K562 (cell line): ENCODE measurements at regions not wholly inside any gene's neighbourhood (a gene's known extent, or its start where the extent isn't known, plus 50 kb on each side); places are given as distances from the start of the nearest gene placed in this dataset.

ENCODE experiments used
- ATAC-seq: fragments of 200-7000 bp; cut with Tn5 transposase; 3 replicates; pipeline ENCODE4 v1.9.1; 2020; ENCODE audit warnings: moderate library complexity
- BruUV-seq: library from RNA; stranded (reverse); fragments of 400-500 nt; replicated peaks from 2 replicates; lab custom pipeline; 2021; lab: Mats Ljungman, UMichigan
- CTCF ChIA-PET: fragments of 300-600 bp; formaldehyde crosslinking; extraction: SDS; loops from one replicate; lab custom pipeline; 2021; ENCODE audit warnings: low intra/inter-chr PET ratio; lab: Yijun Ruan, JAX
- POLR2A ChIA-PET: fragments of 300-600, 350-650 bp; sonication (Branson Sonifier 250); formaldehyde crosslinking; extraction: SDS; loops from one replicate; lab custom pipeline; 2021; ENCODE audit warnings: antibody characterized with exemption, inconsistent platforms; lab: Yijun Ruan, JAX
- DNase-seq, 4 experiments: peaks; one replicate each; pipeline versions ENCODE4 v3.0.0 to v3.0.0-alpha.2; 2011 to 2018; ENCODE audit warnings: low spot score in 3 of 4, mixed read lengths in 3 of 4; ENCODE audit errors: extremely low read depth in 1 of 4
- FAIRE-seq: peaks from 2 replicates; lab custom pipeline; 2011; peaks lifted over from hg19 to GRCh38; lab: Jason Lieb, UNC
- H2AFZ ChIP-seq: 2 replicates; pipeline ENCODE4 v1.6.0; 2011; ENCODE audit warnings: low read depth, low read length, control low read depth, inconsistent platforms
- H3K27ac ChIP-seq: fragments of 200-600 bp; 3 replicates; pipeline ENCODE4 v1.8.0; 2011; ENCODE audit warnings: low read depth, mild to moderate bottlenecking, control low read depth, inconsistent platforms, low read length, moderate library complexity, mixed read lengths; ENCODE audit errors: extremely low read depth
- H3K27me3 ChIP-seq, 2 experiments: fragments of 300-600 bp in 1 of 2; 2 replicates in 1 of 2; 3 replicates in 1 of 2; pipeline versions ENCODE4 v1.6.0 to v1.8.0; 2011; ENCODE audit warnings: inconsistent platforms in 2 of 2, low read length in 2 of 2, mild to moderate bottlenecking in 1 of 2, mixed read lengths in 1 of 2, moderate library complexity in 1 of 2; ENCODE audit not compliant: control insufficient read depth in 2 of 2, insufficient read depth in 2 of 2
- H3K36me3 ChIP-seq: fragments of 300-600 bp; 3 replicates; pipeline ENCODE4 v1.8.0; 2011; ENCODE audit warnings: mild to moderate bottlenecking, low read length, inconsistent platforms; ENCODE audit not compliant: control insufficient read depth, insufficient read depth
- H3K4me1 ChIP-seq, 2 experiments: fragments of 200-600 bp in 1 of 2; replicated peaks in 1 of 2; 2 replicates in 1 of 2; 3 replicates in 1 of 2; pipeline versions ENCODE4 v1.5.1 to v1.8.0; 2011; ENCODE audit warnings: inconsistent platforms in 2 of 2, low read length in 2 of 2, mild to moderate bottlenecking in 1 of 2, mixed read lengths in 1 of 2, moderate library complexity in 1 of 2; ENCODE audit not compliant: control insufficient read depth in 2 of 2, insufficient read depth in 2 of 2
- H3K4me2 ChIP-seq: 2 replicates; pipeline ENCODE4 v1.6.1; 2011; ENCODE audit warnings: low read length, control low read depth, inconsistent platforms, mixed read lengths; ENCODE audit not compliant: insufficient read depth
- H3K4me3 ChIP-seq: fragments of 200-600 bp; sonication (generic), shearing (Covaris generic); 2 replicates; pipeline ENCODE4 v1.5.1; 2016; ENCODE audit warnings: control low read depth, inconsistent platforms
- H3K79me2 ChIP-seq: fragments of 200-600 bp; 3 replicates; pipeline ENCODE4 v1.8.0; 2011; ENCODE audit warnings: low read length, inconsistent platforms; ENCODE audit not compliant: control insufficient read depth, insufficient read depth
- H3K9ac ChIP-seq, 2 experiments: 2 replicates each; pipeline versions ENCODE4 v1.6.0 to v1.6.1; 2011; ENCODE audit warnings: low read depth in 2 of 2, low read length in 2 of 2, control low read depth in 1 of 2, inconsistent platforms in 1 of 2, mild to moderate bottlenecking in 1 of 2, mixed read lengths in 1 of 2; ENCODE audit not compliant: insufficient read depth in 1 of 2
- H3K9me1 ChIP-seq: one replicate; pipeline ENCODE4 v1.6.0; 2011; ENCODE audit warnings: inconsistent platforms, mild to moderate bottlenecking, low read length, moderate library complexity; ENCODE audit not compliant: control insufficient read depth, insufficient read depth
- H3K9me3 ChIP-seq: replicated peaks from 2 replicates; pipeline ENCODE4 v1.5.1; 2011; ENCODE audit warnings: low read depth, low read length, inconsistent platforms; ENCODE audit not compliant: control insufficient read depth, insufficient read depth
- H4K20me1 ChIP-seq: replicated peaks from 2 replicates; pipeline ENCODE4 v1.6.1; 2011; ENCODE audit warnings: low read length, inconsistent platforms, mixed read lengths; ENCODE audit not compliant: control insufficient read depth, insufficient read depth
- ELF2 ChIP-seq: fragments of 250-450 bp; sonication (Bioruptor Pico); IDR thresholded peaks from 2 replicates; pipeline ENCODE4 v1.5.0; 2021; ENCODE audit warnings: mild to moderate bottlenecking
- FOXJ2 ChIP-seq: fragments of 200-800 bp; sonication (Bioruptor generic); IDR thresholded peaks from 2 replicates; pipeline ENCODE4 v1.6.1; 2016; ENCODE audit warnings: missing genetic modification characterization, missing compliant biosample characterization
- FOXJ3 ChIP-seq: sonication (generic); formaldehyde crosslinking; IDR thresholded peaks from 2 replicates; pipeline ENCODE4 v1.4.0; 2020; ENCODE audit warnings: mild to moderate bottlenecking, missing genetic modification reagents
- SIRT6 ChIP-seq: IDR thresholded peaks from one replicate; pipeline ENCODE4 v1.6.1; 2012; ENCODE audit warnings: low read depth, mild to moderate bottlenecking, control low read depth, inconsistent platforms, low read length, moderate library complexity
- ZBTB17 ChIP-seq: fragments of 450-650 bp; formaldehyde crosslinking; IDR thresholded peaks from 2 replicates; pipeline ENCODE4 v1.4.0; 2020; ENCODE audit warnings: mild to moderate bottlenecking
- ZNF408 ChIP-seq: fragments of 250-450 bp; sonication (Bioruptor Pico); IDR thresholded peaks from 2 replicates; pipeline ENCODE4 v1.4.0; 2020; ENCODE audit warnings: low read depth, mild to moderate bottlenecking, moderate library complexity
- WGBS: fragments of 100-300 bp; shearing (Covaris generic); methylation state at CpG from one replicate; pipeline ENCODE4 v1.1.6; 2016; ENCODE audit warnings: low coverage, mixed read lengths; ENCODE audit not compliant: insufficient coverage; ENCODE audit errors: missing lambda C conversion rate; 5-methylcytosine and 5-hydroxymethylcytosine counted together
- in situ Hi-C: fragments of 300-500 bp; cut with MboI; formaldehyde crosslinking; loops from 4 replicates; pipeline ENCODE4 v1.15.0; 2018; ENCODE audit warnings: inconsistent platforms, mixed read lengths
- intact Hi-C: fragments of 100-400 bp; cut with micrococcal nuclease; formaldehyde crosslinking; loops from 2 replicates; pipeline ENCODE4 v1.14.2; 2022
- TF ChIP-seq, protein P1 (sequence below): fragments of 250-450 bp; sonication (Bioruptor Pico); IDR thresholded peaks from 2 replicates; pipeline ENCODE4 v1.4.0; 2020; ENCODE audit warnings: mild to moderate bottlenecking, moderate library complexity, borderline replicate concordance

GRCh38 chr3:35946854-35947515, 307.7 kb downstream of the ARPP21 start:
- Histone ChIP-seq H3K36me3 (no peaks in the 10 kb centered on the region), H3K4me3 (no peak overlapping the region), H3K27me3 (no peaks in the 10 kb centered on the region), H3K79me2 (no peaks in the 10 kb centered on the region), H3K9ac (no peak overlapping the region), H3K27ac (no peak overlapping the region), H3K4me2 (no peak overlapping the region), H4K20me1 (no peaks in the 10 kb centered on the region), H3K9me1 (no peaks in the 10 kb centered on the region), H3K4me1 (no peaks in the 10 kb centered on the region), H3K9me3 (no peaks in the 10 kb centered on the region), H2AFZ (no peak overlapping the region)
- WGBS, result 0% methylated on average over 2 of the region's 2 CpGs
- ChIA-PET POLR2A (no interaction called here), CTCF (no interaction called here)
- FAIRE-seq, result no peak
- DNase-seq, result no peak
- no TSS peak for BruUV-seq
- no peak for ATAC-seq
- TF ChIP-seq ZNF408 (CRISPR knock-in tag), result no peak
- TF ChIP-seq ELF2, result no peak
- TF ChIP-seq, protein P1, sequence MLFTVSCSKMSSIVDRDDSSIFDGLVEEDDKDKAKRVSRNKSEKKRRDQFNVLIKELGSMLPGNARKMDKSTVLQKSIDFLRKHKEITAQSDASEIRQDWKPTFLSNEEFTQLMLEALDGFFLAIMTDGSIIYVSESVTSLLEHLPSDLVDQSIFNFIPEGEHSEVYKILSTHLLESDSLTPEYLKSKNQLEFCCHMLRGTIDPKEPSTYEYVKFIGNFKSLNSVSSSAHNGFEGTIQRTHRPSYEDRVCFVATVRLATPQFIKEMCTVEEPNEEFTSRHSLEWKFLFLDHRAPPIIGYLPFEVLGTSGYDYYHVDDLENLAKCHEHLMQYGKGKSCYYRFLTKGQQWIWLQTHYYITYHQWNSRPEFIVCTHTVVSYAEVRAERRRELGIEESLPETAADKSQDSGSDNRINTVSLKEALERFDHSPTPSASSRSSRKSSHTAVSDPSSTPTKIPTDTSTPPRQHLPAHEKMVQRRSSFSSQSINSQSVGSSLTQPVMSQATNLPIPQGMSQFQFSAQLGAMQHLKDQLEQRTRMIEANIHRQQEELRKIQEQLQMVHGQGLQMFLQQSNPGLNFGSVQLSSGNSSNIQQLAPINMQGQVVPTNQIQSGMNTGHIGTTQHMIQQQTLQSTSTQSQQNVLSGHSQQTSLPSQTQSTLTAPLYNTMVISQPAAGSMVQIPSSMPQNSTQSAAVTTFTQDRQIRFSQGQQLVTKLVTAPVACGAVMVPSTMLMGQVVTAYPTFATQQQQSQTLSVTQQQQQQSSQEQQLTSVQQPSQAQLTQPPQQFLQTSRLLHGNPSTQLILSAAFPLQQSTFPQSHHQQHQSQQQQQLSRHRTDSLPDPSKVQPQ (CRISPR knock-in tag), result no peak
- TF ChIP-seq SIRT6, result no peak
- TF ChIP-seq FOXJ3 (CRISPR knock-in tag), result no peak
- no peak for TF ChIP-seq ZBTB17 (CRISPR knock-in tag)
- TF ChIP-seq FOXJ2 (tag), result no peak
- in situ Hi-C loops (no loop called here), intact Hi-C loops (no loop called here)
